IMR-90 (cell line): ENCODE measurements at regions not wholly inside any gene's neighbourhood (a gene's known extent, or its start where the extent isn't known, plus 50 kb on each side); places are given as distances from the start of the nearest gene placed in this dataset.

Experiments
- ATAC-seq: fragments of 200-7000 bp; cut with Tn5 transposase; 2 replicates; pipeline ENCODE4 v1.9.1; 2020; ENCODE audit warnings: low read depth, mild to moderate bottlenecking, moderate library complexity
- BruUV-seq: library from RNA; stranded (reverse); fragments of 400-500 nt; replicated peaks from 2 replicates; lab custom pipeline; 2021; lab: Mats Ljungman, UMichigan
- CTCF ChIA-PET: fragments of 300-600 bp; formaldehyde crosslinking; extraction: SDS; loops from one replicate; lab custom pipeline; 2021; ENCODE audit warnings: antibody characterized with exemption; lab: Yijun Ruan, JAX
- POLR2A ChIA-PET: fragments of 300-600 bp; sonication (Branson Sonifier 250); formaldehyde crosslinking; loops from one replicate; lab custom pipeline; 2022; ENCODE audit warnings: antibody characterized with exemption; ENCODE audit not compliant: unreplicated experiment; lab: Charles Lee
- DNase-seq: peaks from one replicate; pipeline ENCODE4 v3.0.0; 2013
- H2AFZ ChIP-seq: replicated peaks from 2 replicates; pipeline ENCODE3; 2013; ENCODE audit warnings: low read length, mild to moderate bottlenecking; ENCODE audit not compliant: poor library complexity
- H2AK5ac ChIP-seq: 2 replicates; pipeline ENCODE4 v1.6.1; 2013; ENCODE audit warnings: low read depth, low read length, inconsistent platforms
- H2AK9ac ChIP-seq: replicated peaks from 2 replicates; pipeline ENCODE3; 2013; ENCODE audit warnings: mild to moderate bottlenecking, low read depth, low read length, moderate library complexity; ENCODE audit not compliant: poor library complexity
- H2BK120ac ChIP-seq: 2 replicates; pipeline ENCODE4 v1.6.1; 2013; ENCODE audit warnings: low read depth, low read length, inconsistent platforms
- H2BK15ac ChIP-seq: 3 replicates; pipeline ENCODE4 v1.6.1; 2013; ENCODE audit warnings: low read depth, low read length, inconsistent platforms
- H2BK20ac ChIP-seq: 2 replicates; pipeline ENCODE4 v1.6.1; 2013; ENCODE audit warnings: low read depth, mild to moderate bottlenecking, inconsistent platforms, low read length, moderate library complexity
- H2BK5ac ChIP-seq: 2 replicates; pipeline ENCODE4 v1.6.1; 2013; ENCODE audit warnings: mild to moderate bottlenecking, low read depth, low read length, inconsistent platforms; ENCODE audit not compliant: poor library complexity, severe bottlenecking
- H3K14ac ChIP-seq: replicated peaks from 2 replicates; pipeline ENCODE4 v1.6.1; 2013; ENCODE audit warnings: low read depth, low read length, inconsistent platforms
- H3K18ac ChIP-seq: 2 replicates; pipeline ENCODE4 v1.6.1; 2013; ENCODE audit warnings: low read depth, low read length, control low read depth
- H3K23ac ChIP-seq: 2 replicates; pipeline ENCODE4 v1.6.1; 2013; ENCODE audit warnings: low read depth, low read length, inconsistent platforms
- H3K27ac ChIP-seq: 2 replicates; pipeline ENCODE4 v1.5.1; 2013; ENCODE audit warnings: mild to moderate bottlenecking, control low read depth, low read length; ENCODE audit not compliant: insufficient read depth
- H3K27me3 ChIP-seq: 2 replicates; pipeline ENCODE4 v1.6.1; 2013; ENCODE audit warnings: low read length; ENCODE audit not compliant: control insufficient read depth, insufficient read depth
- H3K36me3 ChIP-seq: 2 replicates; pipeline ENCODE4 v1.6.1; 2013; ENCODE audit warnings: low read length, mixed read lengths; ENCODE audit not compliant: control insufficient read depth, insufficient read depth
- H3K4ac ChIP-seq: 2 replicates; pipeline ENCODE4 v1.6.1; 2013; ENCODE audit warnings: low read depth, low read length, inconsistent platforms
- H3K4me1 ChIP-seq: 2 replicates; pipeline ENCODE4 v1.6.1; 2013; ENCODE audit warnings: low read length, mixed read lengths; ENCODE audit not compliant: control insufficient read depth, insufficient read depth
- H3K4me2 ChIP-seq: 2 replicates; pipeline ENCODE4 v1.6.1; 2013; ENCODE audit warnings: low read depth, mild to moderate bottlenecking, control low read depth, low read length, moderate library complexity
- H3K4me3 ChIP-seq: 2 replicates; pipeline ENCODE4 v1.5.1; 2013; ENCODE audit warnings: low read depth, mild to moderate bottlenecking, control low read depth, low read length, moderate library complexity; ENCODE audit not compliant: insufficient read depth
- H3K56ac ChIP-seq: 2 replicates; pipeline ENCODE4 v1.6.1; 2013; ENCODE audit warnings: low read length, inconsistent platforms; ENCODE audit not compliant: insufficient read depth; ENCODE audit errors: extremely low read depth
- H3K79me1 ChIP-seq, 2 experiments: 2 replicates each; pipeline ENCODE4 v1.6.1; 2013; ENCODE audit warnings: low read length in 2 of 2, inconsistent platforms in 1 of 2, low read depth in 1 of 2
- H3K9ac ChIP-seq: 2 replicates; pipeline ENCODE4 v1.6.1; 2013; ENCODE audit warnings: low read depth, low read length, control low read depth
- H3K9me1 ChIP-seq: 2 replicates; pipeline ENCODE4 v1.6.1; 2013; ENCODE audit warnings: low read length, inconsistent platforms; ENCODE audit not compliant: insufficient read depth
- H3K9me3 ChIP-seq: 2 replicates; pipeline ENCODE4 v1.6.1; 2013; ENCODE audit warnings: low read length; ENCODE audit not compliant: control insufficient read depth, insufficient read depth
- H4K20me1 ChIP-seq: 2 replicates; pipeline ENCODE4 v1.6.1; 2013; ENCODE audit warnings: low read length, inconsistent platforms; ENCODE audit not compliant: insufficient read depth
- H4K5ac ChIP-seq: 2 replicates; pipeline ENCODE4 v1.6.1; 2013; ENCODE audit warnings: mild to moderate bottlenecking, low read depth, low read length, control low read depth
- H4K8ac ChIP-seq, 2 experiments: 2 replicates each; pipeline ENCODE4 v1.6.1; 2013; ENCODE audit warnings: low read depth in 2 of 2, low read length in 2 of 2, control low read depth in 1 of 2, inconsistent platforms in 1 of 2
- H4K91ac ChIP-seq: 2 replicates; pipeline ENCODE4 v1.6.1; 2013; ENCODE audit warnings: low read depth, low read length, inconsistent platforms; ENCODE audit not compliant: insufficient read depth
- BHLHE40 ChIP-seq: fragments of 150-350 bp; IDR thresholded peaks from 2 replicates; pipeline ENCODE4 v1.6.1; 2016; ENCODE audit warnings: mild to moderate bottlenecking, low read depth, low read length
- CEBPB ChIP-seq: IDR thresholded peaks from 2 replicates; pipeline ENCODE4 v1.6.1; 2012; ENCODE audit warnings: low read depth, low read length, improper control_type of control experiment
- CHD1 ChIP-seq: IDR thresholded peaks from 2 replicates; pipeline ENCODE4 v1.6.1; 2012; ENCODE audit warnings: low read depth, low read length, improper control_type of control experiment
- FOS ChIP-seq: fragments of 150-350 bp; IDR thresholded peaks from 2 replicates; pipeline ENCODE4 v1.6.1; 2016; ENCODE audit warnings: low read depth, low read length
- MAFK ChIP-seq: IDR thresholded peaks from 2 replicates; pipeline ENCODE4 v1.6.1; 2012; ENCODE audit warnings: low read depth, low read length, improper control_type of control experiment
- MAZ ChIP-seq: IDR thresholded peaks from 2 replicates; pipeline ENCODE4 v1.6.1; 2012; ENCODE audit warnings: low read depth, mild to moderate bottlenecking, low read length, improper control_type of control experiment, moderate library complexity, borderline replicate concordance
- MXI1 ChIP-seq: IDR thresholded peaks from 2 replicates; pipeline ENCODE4 v1.6.1; 2012; ENCODE audit warnings: low read depth, mild to moderate bottlenecking, low read length, moderate library complexity, borderline replicate concordance
- NFE2L2 ChIP-seq: fragments of 150-350 bp; IDR thresholded peaks from 2 replicates; pipeline ENCODE4 v1.6.1; 2016; ENCODE audit warnings: low read depth, mild to moderate bottlenecking, low read length
- POLR2A ChIP-seq: IDR thresholded peaks from 2 replicates; pipeline ENCODE4 v1.6.1; 2012; ENCODE audit warnings: mild to moderate bottlenecking, low read depth, low read length
- RAD21 ChIP-seq: IDR thresholded peaks from 2 replicates; pipeline ENCODE4 v1.6.1; 2012; ENCODE audit warnings: low read length, improper control_type of control experiment
- RCOR1 ChIP-seq: IDR thresholded peaks from 2 replicates; pipeline ENCODE4 v1.6.1; 2012; ENCODE audit warnings: mild to moderate bottlenecking, low read length, improper control_type of control experiment; ENCODE audit not compliant: insufficient replicate concordance
- RFX5 ChIP-seq: IDR thresholded peaks from 2 replicates; pipeline ENCODE4 v1.8.0; 2012; ENCODE audit warnings: low read depth, mild to moderate bottlenecking, low read length, moderate library complexity
- SMC3 ChIP-seq: fragments of 150-350 bp; IDR thresholded peaks from 2 replicates; pipeline ENCODE4 v1.6.1; 2016; ENCODE audit warnings: low read depth, mild to moderate bottlenecking, antibody characterized with exemption, low read length, moderate library complexity
- WGBS, 2 experiments: methylation state at CpG; one replicate each; pipeline versions ENCODE4 v1.1.5 to v1.1.7; 2013; ENCODE audit warnings: missing lambda C conversion rate in 2 of 2; ENCODE audit not compliant: insufficient read length in 1 of 2; ENCODE audit errors: extremely low coverage in 2 of 2; 5-methylcytosine and 5-hydroxymethylcytosine counted together
- dilution Hi-C: fragments of 300-500 bp; cut with HindIII; formaldehyde crosslinking; loops from one replicate; pipeline ENCODE4 v1.14.3; 2018; ENCODE audit warnings: low sequenced_read_pairs; ENCODE audit not compliant: unreplicated experiment
- in situ Hi-C: fragments of 300-500 bp; cut with MboI; formaldehyde crosslinking; loops from 3 replicates; pipeline ENCODE4 v1.14.3; 2019; ENCODE audit warnings: low sequenced_read_pairs, inconsistent platforms, mixed read lengths
- intact Hi-C: fragments of 100-400 bp; cut with micrococcal nuclease; formaldehyde crosslinking; loops from 2 replicates; pipeline ENCODE4 v1.10.0; 2022
- TF ChIP-seq, protein P1 (sequence below): conservative IDR thresholded peaks from 2 replicates; pipeline ENCODE4 v1.5.1; 2012; ENCODE audit warnings: mild to moderate bottlenecking, low read depth, low read length, improper control_type of control experiment
- TF ChIP-seq, protein P2 (sequence below): fragments of 150-350 bp; IDR thresholded peaks from 2 replicates; pipeline ENCODE4 v1.6.1; 2017; ENCODE audit warnings: mild to moderate bottlenecking, antibody characterized with exemption, low read length, low read depth
- TF ChIP-seq, protein P3 (sequence below): fragments of 150-350 bp; IDR thresholded peaks from 2 replicates; pipeline ENCODE4 v1.6.1; 2016; ENCODE audit warnings: low read depth, mild to moderate bottlenecking, low read length, moderate library complexity, borderline replicate concordance

DNA sequence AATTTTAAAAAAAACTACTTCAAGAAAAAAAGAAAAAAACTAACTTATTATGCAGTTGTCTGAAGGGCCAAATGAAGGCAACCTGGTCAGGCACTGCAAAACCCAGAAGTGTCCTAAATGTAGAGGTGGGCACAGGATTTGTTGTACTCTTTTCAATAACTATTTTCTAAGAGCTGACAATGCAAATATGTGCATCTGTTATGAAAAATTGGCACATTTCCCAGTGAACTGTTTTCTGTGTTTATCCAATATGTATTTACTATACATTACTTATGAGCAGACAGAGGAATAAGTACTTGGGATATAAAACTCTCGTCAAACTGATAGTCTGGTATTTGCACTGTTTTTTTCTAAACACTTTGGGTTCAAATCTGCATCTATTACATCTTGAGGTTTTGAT, 188.0 kb upstream of the C21orf91 start:
- H2AFZ ChIP-seq, result no peak overlapping the region
- no peak overlapping the region for H3K4ac ChIP-seq
- BruUV-seq, result no TSS peak
- H2AK9ac ChIP-seq, result no peak overlapping the region
- no CpG with 5 or more reads among the region's 1 CpG for WGBS, 2 experiments
- H4K5ac ChIP-seq, result no peak overlapping the region
- H3K27me3 ChIP-seq, result no peaks in the 10 kb centered on the region
- no peak overlapping the region for H2BK15ac ChIP-seq
- no peaks in the 10 kb centered on the region for H3K79me1 ChIP-seq
- H4K91ac ChIP-seq, result no peak overlapping the region
- CTCF ChIA-PET, result no interaction called here
- H3K9ac ChIP-seq, result no peak overlapping the region
- intact Hi-C loops, result no loop called here
- no peak overlapping the region for H3K56ac ChIP-seq
- no peak overlapping the region for H2BK5ac ChIP-seq
- H3K4me3 ChIP-seq, result no peak overlapping the region
- no peak overlapping the region for H3K18ac ChIP-seq
- DNase-seq, result no peak
- no peak overlapping the region for H3K23ac ChIP-seq
- no peak overlapping the region for H2BK20ac ChIP-seq
- no peak overlapping the region for H4K8ac ChIP-seq
- ATAC-seq, result no peak
- H3K36me3 ChIP-seq, result no peaks in the 10 kb centered on the region
- H3K4me1 ChIP-seq, result no peaks in the 10 kb centered on the region
- dilution Hi-C loops, result no loop called here
- H3K9me1 ChIP-seq, result no peaks in the 10 kb centered on the region
- POLR2A ChIA-PET, result no interaction called here
- no peaks in the 10 kb centered on the region for H4K20me1 ChIP-seq
- no peak overlapping the region for H3K14ac ChIP-seq
- H3K27ac ChIP-seq, result no peak overlapping the region
- peaks cover 5% of the 10 kb centered on the region; the same call in 1 of the 2 replicates for H3K9me3 ChIP-seq
- no peak overlapping the region for H2BK120ac ChIP-seq
- TF ChIP-seq MXI1 (no peak), SMC3 (no peak), CHD1 (no peak), CEBPB (no peak), MAZ (no peak), MAFK (no peak), FOS (no peak), BHLHE40 (no peak), NFE2L2 (no peak), RAD21 (no peak), RFX5 (no peak), POLR2A (no peak), RCOR1 (no peak)
- TF ChIP-seq, protein P1, sequence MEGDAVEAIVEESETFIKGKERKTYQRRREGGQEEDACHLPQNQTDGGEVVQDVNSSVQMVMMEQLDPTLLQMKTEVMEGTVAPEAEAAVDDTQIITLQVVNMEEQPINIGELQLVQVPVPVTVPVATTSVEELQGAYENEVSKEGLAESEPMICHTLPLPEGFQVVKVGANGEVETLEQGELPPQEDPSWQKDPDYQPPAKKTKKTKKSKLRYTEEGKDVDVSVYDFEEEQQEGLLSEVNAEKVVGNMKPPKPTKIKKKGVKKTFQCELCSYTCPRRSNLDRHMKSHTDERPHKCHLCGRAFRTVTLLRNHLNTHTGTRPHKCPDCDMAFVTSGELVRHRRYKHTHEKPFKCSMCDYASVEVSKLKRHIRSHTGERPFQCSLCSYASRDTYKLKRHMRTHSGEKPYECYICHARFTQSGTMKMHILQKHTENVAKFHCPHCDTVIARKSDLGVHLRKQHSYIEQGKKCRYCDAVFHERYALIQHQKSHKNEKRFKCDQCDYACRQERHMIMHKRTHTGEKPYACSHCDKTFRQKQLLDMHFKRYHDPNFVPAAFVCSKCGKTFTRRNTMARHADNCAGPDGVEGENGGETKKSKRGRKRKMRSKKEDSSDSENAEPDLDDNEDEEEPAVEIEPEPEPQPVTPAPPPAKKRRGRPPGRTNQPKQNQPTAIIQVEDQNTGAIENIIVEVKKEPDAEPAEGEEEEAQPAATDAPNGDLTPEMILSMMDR, result no peak
- TF ChIP-seq, protein P2, sequence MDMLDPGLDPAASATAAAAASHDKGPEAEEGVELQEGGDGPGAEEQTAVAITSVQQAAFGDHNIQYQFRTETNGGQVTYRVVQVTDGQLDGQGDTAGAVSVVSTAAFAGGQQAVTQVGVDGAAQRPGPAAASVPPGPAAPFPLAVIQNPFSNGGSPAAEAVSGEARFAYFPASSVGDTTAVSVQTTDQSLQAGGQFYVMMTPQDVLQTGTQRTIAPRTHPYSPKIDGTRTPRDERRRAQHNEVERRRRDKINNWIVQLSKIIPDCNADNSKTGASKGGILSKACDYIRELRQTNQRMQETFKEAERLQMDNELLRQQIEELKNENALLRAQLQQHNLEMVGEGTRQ, result no peak
- TF ChIP-seq, protein P3, sequence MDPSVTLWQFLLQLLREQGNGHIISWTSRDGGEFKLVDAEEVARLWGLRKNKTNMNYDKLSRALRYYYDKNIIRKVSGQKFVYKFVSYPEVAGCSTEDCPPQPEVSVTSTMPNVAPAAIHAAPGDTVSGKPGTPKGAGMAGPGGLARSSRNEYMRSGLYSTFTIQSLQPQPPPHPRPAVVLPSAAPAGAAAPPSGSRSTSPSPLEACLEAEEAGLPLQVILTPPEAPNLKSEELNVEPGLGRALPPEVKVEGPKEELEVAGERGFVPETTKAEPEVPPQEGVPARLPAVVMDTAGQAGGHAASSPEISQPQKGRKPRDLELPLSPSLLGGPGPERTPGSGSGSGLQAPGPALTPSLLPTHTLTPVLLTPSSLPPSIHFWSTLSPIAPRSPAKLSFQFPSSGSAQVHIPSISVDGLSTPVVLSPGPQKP, result no peak
- in situ Hi-C loops, result no loop called here
- no peak overlapping the region for H3K4me2 ChIP-seq
- H2AK5ac ChIP-seq, result no peak overlapping the region
